HG02884 (cell line): ENCODE measurements at regions not wholly inside any gene's neighbourhood (a gene's known extent, or its start where the extent isn't known, plus 50 kb on each side); places are given as distances from the start of the nearest gene placed in this dataset.
"Not testable (repeated sequence)": the region's sequence is repeated elsewhere in the genome, so short reads cannot be mapped to it uniquely, and the experiment has no call there.

Experiments
- ATAC-seq: cut with Tn5 transposase; IDR thresholded peaks from one replicate; pipeline ENCODE4 v1.9.1; 2021; ENCODE audit warnings: mild to moderate bottlenecking, moderate library complexity; ENCODE audit not compliant: unreplicated experiment

DNA sequence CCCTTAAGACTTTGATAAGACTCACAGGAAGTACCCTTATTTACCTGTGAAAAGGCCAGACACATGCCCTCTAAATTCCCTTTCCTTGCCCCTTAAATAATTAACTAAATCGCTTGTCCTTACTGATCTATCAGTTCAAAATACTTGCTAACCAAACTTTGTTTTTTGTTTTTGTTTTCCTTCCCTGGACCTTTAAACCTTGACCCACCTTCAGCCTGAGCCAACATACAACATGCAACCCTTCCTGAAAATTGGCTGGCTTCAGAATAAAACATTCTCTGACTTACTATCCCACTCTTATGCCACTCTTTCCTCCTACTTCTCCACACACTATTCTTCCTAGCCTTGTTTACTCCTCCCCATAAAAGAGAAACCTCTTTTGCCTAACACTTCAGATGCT, 448.1 kb upstream of the TRAM1L1 start:
- no peak for ATAC-seq

DNA sequence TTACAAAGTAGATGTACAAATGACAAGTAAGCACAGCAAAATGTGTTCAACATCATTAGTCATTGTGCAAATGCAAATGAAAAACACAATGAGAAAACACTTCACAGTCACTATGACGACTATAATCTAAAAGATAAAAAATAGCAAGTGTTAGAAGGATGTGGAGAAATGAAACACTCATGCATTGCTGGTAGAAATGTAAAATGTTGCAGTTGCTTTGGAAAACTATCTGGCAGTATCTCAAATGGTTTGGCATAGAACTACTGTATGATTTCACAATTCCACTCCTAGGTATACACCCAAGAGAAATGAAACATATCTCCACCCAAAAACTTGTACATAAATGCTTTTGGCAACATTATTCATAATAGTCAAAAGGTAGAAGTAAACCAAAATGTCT, 459.7 kb upstream of the TRAM1L1 start:
- no peak for ATAC-seq

DNA sequence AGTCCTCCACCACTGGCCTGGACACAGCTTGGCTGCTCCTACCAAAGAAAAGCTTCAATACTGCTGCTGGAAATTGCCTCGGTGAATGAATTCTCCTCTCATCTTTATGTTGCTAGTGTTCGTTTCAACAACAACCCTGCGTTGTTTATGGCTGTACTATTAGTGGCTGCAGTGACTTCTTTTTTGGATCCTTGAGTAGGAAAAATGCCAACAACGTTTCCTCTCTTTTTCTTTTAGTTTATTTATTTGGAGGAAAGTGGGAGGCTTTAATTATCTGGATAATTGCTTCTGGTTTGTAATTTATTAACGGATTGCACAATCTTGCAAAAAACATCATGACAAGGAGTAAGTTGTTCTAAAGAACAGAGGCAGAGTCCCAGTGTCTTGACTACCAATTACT, 464.1 kb upstream of the TRAM1L1 start:
- no peak for ATAC-seq

DNA sequence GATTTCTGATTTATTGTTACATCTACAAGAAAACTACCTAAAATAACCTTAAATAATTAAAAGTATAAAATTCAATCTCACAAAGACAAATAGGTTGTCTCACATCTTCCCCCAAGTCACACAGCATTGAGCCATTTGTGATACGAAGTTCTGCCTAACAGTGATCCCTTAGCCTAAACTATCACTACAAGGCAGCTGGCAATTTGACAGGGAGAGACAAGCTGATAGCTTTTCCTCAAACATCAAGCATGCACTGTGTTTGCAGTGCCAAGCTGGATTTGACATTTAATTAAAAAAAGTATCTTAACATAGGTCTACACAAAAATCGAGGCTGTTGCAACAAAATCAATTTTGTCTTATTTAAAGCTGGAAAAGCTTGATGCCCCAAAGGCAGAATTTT, 464.7 kb upstream of the TRAM1L1 start:
- ATAC-seq = no peak

DNA sequence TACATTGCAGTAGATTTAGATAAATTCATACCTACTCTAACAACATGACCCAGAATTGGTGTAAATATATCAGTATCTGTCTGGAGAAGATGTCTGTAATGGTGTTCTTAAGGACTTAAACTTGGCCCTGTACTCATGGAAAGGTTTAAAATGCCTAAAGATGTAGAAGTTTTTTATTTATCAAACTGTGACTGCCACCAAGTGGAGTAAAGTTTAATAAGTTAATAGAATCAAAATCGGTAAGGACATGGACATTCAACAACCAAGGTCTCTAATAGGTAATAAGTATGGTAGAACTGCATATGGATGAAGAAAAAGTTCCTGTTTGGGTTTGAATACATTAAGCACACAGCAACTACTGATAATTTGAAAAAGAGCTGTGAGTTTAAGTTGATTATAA, 474.0 kb upstream of the NDST3 start:
- ATAC-seq = no peak

DNA sequence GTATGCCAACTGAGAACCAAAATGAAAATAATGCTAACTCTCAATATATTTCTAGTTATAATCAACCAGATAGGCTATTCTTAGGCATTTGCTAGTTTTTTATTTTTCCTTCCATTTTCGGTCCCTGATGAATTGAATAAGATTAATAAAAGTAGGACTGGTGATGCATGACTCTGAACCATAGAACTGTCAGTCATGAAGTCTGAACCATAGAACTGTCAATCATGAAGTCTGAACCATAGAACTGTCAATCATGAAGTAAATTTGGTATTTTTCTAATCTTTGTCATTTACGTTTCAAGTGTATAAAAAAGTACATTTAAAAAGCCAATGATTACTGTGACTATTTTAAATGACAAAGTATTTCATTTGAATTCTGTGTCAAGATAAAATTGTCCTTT, 460.2 kb upstream of the NDST3 start:
- ATAC-seq = no peak

DNA sequence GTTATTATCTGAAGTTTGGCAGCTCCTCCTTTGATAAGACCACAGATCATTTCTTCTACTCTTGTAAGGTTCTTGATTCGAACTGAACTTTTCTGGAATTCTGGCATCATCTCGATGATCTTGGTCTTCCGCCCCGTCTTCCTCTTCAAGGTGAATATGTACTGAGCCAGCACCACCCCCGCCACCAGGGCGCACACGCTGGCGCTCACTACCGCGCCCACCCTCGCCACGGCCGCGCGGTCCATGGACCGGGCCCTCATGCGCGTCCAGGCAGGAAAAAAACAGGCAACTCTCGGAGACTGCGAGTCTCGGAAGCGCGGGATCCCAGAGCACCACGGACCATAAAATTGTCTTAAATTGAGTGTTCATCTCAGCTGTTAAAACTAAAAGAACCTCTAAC, 458.4 kb upstream of the NDST3 start:
- ATAC-seq = no peak

DNA sequence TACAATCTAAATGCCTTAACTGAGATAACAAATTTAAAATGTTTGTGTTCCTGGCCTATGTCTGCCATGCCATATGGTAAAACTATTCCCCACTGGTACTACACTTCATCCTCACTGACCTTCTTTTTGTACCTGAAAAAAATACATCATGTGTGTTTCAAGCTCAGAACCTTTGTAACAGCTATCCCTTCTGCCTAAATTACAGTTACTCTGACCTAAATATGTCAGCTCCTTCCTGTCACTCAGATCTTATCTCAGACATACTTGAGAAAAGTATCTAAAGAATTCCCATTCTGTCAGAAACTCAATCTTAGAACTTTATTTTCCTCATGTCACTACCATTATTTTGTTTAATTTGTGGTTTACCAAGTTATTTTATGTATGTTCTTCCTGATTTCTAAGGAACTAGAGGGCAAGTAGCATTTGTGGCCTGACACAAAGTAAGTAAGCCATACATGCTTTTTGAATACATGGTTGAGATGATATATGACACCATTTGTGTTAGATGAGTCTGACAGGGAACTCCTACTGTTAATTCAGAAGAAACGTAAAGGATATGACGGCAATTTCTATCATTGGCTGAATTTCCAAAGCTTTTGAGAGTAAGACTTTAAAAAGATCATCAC, 456.5 kb upstream of the NDST3 start:
- ATAC-seq = no peak

DNA sequence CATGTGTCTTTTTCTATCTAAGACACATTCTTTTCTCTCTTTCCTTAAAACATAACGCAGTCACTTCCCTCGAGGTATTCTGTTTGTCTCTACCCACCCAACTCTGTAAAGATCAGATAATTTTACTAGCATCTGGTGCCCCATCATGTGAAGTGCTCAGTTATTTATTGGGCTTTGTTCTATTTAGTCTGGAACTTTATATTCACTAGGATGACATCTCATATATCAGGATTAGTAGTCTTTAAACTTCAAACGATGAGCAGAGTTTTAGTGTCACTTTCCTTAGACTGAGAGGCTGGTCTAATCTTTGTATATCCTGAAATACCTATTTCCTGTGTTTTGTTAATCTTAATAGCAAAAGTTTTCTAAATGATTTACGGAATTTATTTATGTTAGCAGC, 445.5 kb upstream of the NDST3 start:
- no peak for ATAC-seq

DNA sequence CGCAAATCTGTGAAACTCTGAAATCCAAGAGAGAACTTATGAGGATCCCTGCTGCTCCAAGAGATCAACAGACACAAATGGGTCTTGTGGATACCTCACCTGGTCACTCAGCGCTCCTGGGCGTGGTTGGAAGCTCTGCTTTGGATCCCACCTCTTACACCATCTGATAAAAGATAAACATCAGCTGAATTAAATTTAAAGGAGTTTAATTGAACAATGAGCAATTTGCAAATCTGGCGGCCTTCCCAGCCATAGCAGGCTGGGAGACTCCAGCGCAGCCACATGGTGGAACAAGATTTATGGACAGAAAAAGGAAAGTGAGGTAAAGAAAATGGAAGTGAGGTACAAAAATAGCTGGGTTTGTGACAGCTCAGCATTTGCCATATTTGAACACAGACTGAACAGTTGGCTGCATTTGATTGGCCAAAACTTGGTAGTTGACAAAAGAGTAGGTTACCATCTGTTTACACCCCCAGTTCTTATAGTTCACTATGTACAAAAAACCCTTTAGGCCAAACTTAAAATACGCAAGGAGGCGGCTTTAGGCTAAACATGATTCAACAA, 437.3 kb upstream of the NDST3 start:
- no peak for ATAC-seq

DNA sequence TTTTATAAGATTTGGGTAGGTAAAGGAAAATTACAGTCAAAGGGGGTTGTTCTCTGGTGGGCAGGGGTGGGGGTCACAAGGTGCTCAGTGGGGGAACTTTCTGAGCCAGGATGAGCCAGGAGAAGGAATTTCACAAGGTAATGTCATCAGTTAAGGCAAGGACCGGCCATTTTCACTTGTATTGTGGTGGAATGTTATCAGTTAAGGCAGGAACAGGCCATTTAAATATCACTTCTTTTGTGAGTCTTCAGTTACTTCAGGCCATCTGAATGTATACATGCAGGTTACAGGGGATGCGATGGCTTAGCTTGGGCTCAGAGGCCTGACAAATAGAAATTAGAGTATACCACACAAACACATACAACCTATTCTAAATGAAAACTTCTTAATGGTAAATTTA, 434.9 kb upstream of the NDST3 start:
- not testable (repeated sequence) for ATAC-seq

DNA sequence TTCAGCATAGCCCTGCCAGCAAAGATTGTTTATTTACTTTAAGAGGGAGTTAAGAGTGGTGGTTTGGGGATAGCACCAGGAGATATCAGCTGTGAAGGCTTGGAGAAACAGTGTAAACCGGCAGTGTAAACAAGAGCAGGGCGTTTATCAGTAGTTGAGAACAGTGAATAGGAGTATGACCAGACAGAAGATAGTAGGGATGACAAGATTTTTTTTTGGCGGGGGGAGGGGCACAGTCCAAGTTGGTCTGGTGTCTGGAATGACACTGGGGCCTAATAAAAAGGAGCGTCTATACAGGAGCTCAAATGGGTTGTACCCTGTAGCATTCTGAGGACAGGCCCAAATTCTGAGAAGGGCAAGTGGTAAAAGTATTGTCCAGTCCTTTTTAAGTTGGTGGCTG, 433.4 kb upstream of the NDST3 start:
- ATAC-seq = not testable (repeated sequence)

DNA sequence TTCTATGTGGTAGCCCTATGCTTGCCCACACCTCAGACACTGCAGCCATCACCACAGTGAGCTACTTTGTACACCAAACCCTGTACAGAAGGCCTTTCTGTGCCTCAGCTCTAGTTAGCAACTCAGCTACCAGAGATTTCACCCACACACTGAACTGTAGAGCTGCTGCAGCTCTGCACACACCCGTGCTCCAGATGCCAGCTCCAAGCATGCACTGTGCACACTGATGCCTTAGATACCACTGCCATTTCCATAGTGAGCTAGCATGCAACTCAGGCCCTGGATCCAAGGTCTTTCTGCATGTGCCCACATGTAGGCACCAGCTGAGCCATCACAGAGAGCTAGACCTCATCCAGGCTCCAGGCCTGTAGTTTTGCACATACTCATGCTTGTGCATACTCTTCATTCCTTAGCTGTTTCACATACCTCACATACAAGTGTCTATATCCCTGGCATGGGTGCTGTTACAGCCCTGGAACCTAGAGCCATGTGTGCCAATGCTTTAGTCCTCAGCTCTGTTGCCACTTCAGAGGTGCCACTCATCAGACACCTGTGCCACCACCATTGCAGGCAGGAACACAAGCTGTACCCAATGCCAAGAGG, 423.5 kb upstream of the NDST3 start:
- ATAC-seq = no peak

DNA sequence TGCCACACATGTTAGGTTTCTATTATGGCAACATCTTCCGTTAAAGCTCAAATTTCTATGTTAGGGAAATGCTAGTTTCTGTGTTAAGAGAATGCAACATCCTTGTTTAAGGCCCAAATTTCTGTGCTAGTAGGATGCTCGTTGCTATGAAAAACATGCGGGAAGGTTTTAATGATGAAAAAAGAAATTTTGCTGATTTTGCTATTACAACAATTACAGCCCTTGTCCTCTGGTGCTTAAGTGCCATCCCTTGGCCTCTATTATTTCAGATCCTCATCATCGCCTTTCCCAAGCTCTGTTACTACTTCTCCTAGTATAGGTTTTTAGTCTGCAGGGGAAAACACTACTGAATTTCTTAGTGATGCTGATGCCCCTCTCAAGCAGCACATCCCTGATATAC, 412.6 kb upstream of the NDST3 start:
- no peak for ATAC-seq

DNA sequence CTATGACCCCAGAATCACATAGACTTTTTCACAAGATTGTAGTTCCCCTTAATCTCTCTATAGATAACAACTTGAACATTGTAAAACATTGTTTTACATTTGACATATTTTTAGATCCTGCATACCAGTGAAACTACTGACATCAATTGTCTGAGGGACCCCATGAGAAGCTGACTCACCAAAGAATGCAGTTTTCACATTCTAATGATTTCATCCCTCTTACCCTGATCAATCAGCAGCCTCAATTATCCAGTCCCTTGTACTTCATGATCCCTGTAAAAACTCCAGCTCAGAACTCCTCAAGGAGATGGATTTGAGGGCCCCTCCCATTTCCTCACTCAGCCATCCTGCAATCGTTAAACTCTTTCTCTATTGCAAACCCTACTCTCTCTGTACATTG, 411.0 kb upstream of the NDST3 start:
- ATAC-seq = no peak

DNA sequence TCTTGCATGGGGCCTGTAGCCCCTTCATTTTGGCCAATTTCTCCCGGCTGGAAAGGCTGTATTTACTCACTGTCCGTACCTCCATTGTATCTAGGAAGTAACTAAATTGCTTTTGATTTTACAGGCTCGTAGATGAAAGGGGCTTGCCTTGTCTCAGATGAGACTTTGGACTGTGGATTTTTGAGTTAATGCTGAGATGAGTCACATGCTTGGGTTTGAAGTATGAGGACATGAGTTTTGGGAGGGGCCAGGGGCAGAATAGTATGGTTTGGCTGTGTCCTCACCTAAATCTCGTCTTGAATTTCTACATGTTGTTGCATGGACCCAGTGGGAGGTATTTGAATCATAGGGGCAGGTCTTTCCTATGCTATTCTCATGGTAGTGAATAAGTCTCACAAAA, 407.6 kb upstream of the NDST3 start:
- ATAC-seq = no peak

DNA sequence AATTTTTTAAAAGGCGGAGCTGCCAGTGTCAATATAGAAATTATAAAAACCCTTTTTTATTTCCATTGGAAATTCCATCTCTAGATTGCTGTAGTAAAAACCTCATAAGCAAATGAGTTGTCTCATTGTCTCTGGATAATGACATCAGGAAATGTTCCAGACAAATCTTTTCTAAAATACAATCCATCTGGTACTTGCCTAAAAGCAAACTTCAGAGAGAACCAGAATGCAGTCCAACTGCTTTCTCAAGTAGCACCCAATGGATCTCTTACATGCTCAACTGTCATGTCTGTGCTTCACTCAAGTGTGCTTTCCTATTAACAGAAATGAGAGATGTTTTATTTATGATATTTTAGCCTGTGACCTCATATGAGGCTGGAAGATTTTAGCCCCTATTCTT, 399.6 kb upstream of the NDST3 start:
- ATAC-seq = no peak

DNA sequence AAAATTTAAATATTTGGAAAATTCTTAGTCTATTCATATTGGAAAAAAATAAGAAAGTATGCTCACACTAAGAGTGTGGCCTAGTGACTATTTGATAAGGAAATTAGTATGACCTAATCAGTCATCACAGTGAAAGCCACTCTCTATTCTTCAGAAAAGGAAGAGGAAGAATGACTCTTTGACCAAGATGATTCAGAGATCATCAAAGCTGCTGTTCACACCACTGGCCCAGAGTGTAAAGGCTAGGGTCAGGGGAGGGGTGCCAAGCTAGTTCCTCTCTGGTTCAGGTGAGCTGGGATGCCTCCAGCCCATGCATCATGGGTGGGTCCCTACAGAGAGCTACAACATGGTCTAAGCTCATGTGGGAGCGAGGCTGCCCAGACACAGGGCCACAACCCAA, 396.9 kb upstream of the NDST3 start:
- no peak for ATAC-seq

DNA sequence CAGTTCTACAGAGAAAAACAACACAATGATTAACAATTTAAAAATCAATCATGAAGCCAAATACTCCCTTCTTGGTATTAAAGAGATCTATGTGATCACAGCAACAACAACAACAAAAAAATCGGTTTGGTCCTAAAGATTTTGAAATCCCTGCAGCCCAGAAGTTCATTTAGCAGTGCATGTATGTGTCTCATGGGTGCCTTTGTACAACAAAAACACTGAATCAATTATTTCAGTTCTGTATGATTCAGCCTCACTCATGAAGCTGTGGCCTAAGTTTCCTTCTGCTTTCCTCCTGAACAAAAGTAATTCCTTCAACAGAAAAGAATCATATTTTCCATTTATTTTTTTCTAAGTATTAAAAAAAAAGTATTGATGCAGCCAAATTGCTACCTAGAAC, 393.4 kb upstream of the NDST3 start:
- no peak for ATAC-seq

DNA sequence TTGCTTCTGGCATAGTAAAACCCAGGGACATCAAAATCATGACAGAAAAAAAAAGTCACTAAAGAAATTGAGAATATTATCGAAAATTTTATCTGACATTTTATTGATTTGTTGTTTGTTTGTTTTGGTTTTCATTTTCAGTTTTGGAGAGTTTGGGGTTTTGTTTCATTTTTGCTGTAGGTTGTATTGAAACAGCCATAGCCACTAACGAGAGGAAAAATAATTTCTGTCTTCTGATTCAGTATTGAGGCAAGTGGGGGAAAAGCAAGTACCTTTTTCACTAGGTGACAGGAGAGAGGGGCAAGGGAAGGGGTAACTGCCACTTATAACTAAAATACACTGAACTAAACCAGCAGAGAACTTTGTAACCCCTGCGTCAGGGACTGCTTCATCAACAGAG, 392.8 kb upstream of the NDST3 start:
- no peak for ATAC-seq

DNA sequence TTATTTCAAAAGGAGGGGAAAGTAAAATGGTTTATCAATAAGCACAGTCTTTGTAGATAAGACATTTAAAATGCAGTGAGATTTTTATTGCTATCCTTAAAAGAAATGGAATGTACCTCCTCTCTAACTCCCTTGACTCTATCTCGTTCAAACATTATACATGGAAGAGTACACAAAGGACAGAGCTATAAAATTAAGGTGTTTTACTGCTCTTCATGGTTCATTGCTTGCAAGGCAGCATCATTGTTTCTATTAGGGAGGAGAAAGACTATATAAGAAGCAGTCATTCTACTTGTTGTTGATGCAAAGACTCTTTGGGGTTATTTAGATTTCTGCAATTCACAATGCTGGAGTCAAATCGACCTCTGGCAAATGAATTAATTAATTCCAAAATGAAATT, 380.2 kb upstream of the NDST3 start:
- no peak for ATAC-seq

DNA sequence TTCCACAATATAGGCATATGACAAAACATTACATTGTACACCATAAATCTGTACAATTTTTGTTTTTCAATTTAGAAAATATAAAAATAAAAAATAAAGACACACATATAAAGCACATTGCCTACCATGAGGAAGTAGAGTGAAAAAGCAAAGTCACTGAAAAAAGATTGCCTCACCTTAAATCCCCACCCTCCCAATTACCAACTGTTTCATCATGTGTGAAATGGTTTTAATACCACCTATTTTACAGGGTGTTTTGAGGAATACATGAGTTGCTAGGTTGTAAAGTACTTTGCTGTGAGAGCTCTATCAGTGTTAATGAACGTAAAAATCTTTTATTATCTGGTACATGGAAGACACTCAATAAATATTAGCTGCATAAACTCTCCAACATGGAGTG, 373.6 kb upstream of the NDST3 start:
- no peak for ATAC-seq
